ENCODE measurements at regions not wholly inside any gene's neighbourhood (a gene's known extent, or its start where the extent isn't known, plus 50 kb on each side); places are given as distances from the start of the nearest gene placed in this dataset.

GRCh38 chr4:181670506-181670905 is 572.7 kb upstream of the TENM3 start:
- TF ChIP-seq, protein P1, sequence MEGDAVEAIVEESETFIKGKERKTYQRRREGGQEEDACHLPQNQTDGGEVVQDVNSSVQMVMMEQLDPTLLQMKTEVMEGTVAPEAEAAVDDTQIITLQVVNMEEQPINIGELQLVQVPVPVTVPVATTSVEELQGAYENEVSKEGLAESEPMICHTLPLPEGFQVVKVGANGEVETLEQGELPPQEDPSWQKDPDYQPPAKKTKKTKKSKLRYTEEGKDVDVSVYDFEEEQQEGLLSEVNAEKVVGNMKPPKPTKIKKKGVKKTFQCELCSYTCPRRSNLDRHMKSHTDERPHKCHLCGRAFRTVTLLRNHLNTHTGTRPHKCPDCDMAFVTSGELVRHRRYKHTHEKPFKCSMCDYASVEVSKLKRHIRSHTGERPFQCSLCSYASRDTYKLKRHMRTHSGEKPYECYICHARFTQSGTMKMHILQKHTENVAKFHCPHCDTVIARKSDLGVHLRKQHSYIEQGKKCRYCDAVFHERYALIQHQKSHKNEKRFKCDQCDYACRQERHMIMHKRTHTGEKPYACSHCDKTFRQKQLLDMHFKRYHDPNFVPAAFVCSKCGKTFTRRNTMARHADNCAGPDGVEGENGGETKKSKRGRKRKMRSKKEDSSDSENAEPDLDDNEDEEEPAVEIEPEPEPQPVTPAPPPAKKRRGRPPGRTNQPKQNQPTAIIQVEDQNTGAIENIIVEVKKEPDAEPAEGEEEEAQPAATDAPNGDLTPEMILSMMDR (IDR thresholded peaks at IDR 0.05; ENCODE audit: low read length, missing control alignments): no peak
- H3K4me3 ChIP-seq (replicated peaks; ENCODE audit: low read depth, low read length): no peak overlapping the region

DNA sequence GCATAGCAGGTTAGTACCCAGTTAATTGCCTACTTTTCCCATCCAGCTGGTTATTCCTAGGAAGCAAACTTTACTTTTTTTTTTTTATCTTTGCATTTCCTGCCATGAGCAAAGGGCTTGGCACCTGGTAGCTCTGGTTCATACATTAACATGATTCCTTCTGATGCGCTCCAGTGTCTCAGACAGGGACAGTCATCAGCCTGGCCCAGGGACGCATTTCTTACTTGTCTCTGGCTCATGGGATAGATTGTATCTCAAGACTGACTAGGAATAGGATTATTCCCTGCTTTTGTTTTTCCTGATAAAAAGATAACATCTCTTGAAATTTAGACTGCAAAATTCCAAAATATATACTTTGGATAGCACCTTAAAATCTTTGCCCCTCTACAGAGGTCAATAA is 571.5 kb upstream of the TENM3 start:
- no peak overlapping the region for H3K4me3 ChIP-seq (replicated peaks; ENCODE audit: low read depth, low read length)
- DNase-seq (ENCODE audit: low read depth): no peak
- TF ChIP-seq, protein P1 (IDR thresholded peaks at IDR 0.05; ENCODE audit: low read length, missing control alignments): no peak

More at GRCh38 chr4:181670506-181670905, 572.7 kb upstream of the TENM3 start:
- DNase-seq (ENCODE audit: low read depth): no peak

DNA sequence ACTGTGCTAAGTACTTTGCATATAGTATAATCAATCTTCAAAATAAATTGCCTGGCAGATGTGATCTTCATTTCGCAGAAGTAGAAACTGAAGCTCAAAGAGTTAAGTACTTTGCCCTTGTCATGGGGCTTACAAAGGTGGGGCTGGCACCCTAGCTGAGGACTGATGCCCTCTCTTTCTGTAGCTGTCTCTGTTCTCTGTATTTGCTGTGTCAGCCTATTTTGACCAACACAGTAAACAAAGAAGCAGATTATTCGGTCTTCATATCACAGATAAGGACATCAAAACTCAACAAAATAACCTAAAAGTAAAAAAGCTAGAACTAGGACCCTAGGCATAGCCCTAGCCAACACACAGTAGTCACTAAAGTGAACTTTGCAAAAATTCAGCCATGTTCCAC is 570.5 kb upstream of the TENM3 start:
- no peak overlapping the region for H3K4me3 ChIP-seq (replicated peaks; ENCODE audit: low read depth, low read length)
- TF ChIP-seq, protein P1 (IDR thresholded peaks at IDR 0.05; ENCODE audit: low read length, missing control alignments): no peak
- DNase-seq (ENCODE audit: low read depth): no peak

GRCh38 chr4:181674315-181674875 is 568.8 kb upstream of the TENM3 start:
- DNase-seq (ENCODE audit: low read depth): peak; percentile 66

GRCh38 chr4:181676546-181676945 is 566.7 kb upstream of the TENM3 start:
- no peak overlapping the region for H3K4me3 ChIP-seq (replicated peaks; ENCODE audit: low read depth, low read length)
- TF ChIP-seq, protein P1 (IDR thresholded peaks at IDR 0.05; ENCODE audit: low read length, missing control alignments): no peak
- no peak for DNase-seq (ENCODE audit: low read depth)

More at GRCh38 chr4:181674315-181674875, 568.8 kb upstream of the TENM3 start:
- no peak overlapping the region for H3K4me3 ChIP-seq (replicated peaks; ENCODE audit: low read depth, low read length)
- TF ChIP-seq, protein P1 (IDR thresholded peaks at IDR 0.05; ENCODE audit: low read length, missing control alignments): no peak

DNA sequence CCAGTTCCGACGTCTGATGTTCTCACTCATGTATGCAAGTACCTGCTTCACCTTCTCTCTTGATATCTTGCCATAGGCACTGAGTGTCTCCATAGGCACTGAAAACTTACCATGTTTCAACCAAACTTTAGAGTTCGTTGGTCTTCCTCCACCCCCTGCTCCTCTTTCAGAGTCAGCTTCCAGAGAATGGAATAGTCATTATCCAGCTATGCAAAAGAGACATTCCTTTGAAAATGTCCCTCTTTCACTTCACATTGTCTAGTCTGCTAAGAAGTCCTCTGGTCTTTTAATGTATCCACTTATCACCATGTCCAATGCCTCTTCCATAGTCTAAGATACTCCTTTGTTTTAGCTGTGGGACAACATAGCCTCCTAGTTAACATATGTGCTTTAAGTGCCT is 566.0 kb upstream of the TENM3 start:
- TF ChIP-seq, protein P1 (IDR thresholded peaks at IDR 0.05; ENCODE audit: low read length, missing control alignments): no peak
- H3K4me3 ChIP-seq (replicated peaks; ENCODE audit: low read depth, low read length): no peak overlapping the region
- DNase-seq (ENCODE audit: low read depth): no peak

GRCh38 chr4:181677621-181678020 is 565.6 kb upstream of the TENM3 start:
- H3K4me3 ChIP-seq (replicated peaks; ENCODE audit: low read depth, low read length): no peak overlapping the region
- TF ChIP-seq, protein P1 (IDR thresholded peaks at IDR 0.05; ENCODE audit: low read length, missing control alignments): no peak
- DNase-seq (ENCODE audit: low read depth): no peak
